A673 (cell line): ENCODE measurements at regions not wholly inside any gene's neighbourhood (a gene's known extent, or its start where the extent isn't known, plus 50 kb on each side); places are given as distances from the start of the nearest gene placed in this dataset.

Experiments
- CTCF ChIP-seq: fragments of 300-800, 200-600 bp; sonication (generic); conservative IDR thresholded peaks from 2 replicates; pipeline ENCODE4 v1.5.1; 2017; ENCODE audit warnings: low read depth, mild to moderate bottlenecking, antibody characterized with exemption, low read length, moderate library complexity, mixed read lengths
- EZH2 ChIP-seq: fragments of 200-600 bp; sonication (generic); IDR thresholded peaks from 2 replicates; pipeline ENCODE4 v1.6.1; 2017; ENCODE audit warnings: borderline replicate concordance, low read depth, mild to moderate bottlenecking, mixed read lengths, antibody characterized with exemption, low read length; ENCODE audit not compliant: poor library complexity, severe bottlenecking

- no peak for TF ChIP-seq CTCF
- no peak for TF ChIP-seq EZH2
These were observed 252.7 kb downstream of the NEBL start for GRCh38 chr10:20644421-20644820.
